ENCODE measurements at regions not wholly inside any gene's neighbourhood (a gene's known extent, or its start where the extent isn't known, plus 50 kb on each side); places are given as distances from the start of the nearest gene placed in this dataset.

DNA sequence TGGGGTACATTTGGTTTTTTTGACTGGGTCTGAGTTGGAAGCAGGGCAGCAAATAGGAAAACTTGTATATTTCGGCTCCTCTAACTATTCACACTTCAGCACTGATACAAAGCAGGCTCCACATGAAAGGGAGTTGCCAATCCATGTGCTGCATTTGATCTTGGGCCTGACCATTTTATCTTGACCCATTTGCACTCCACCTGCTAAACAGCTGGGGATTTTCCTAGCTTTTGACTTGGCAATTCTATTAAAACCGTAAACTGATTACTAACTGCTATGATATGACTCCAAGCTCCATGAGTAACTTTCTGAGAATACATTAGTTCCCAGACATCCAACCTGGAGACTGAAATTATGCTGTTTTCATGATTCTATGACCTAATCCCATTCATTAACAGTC, 797.1 kb downstream of the BCL11B start:
- TF ChIP-seq POLR2A (IDR thresholded peaks at IDR 0.05; ENCODE audit: extremely low read depth, insufficient read length) (no peak), MYC (IDR thresholded peaks at IDR 0.05; ENCODE audit: low read depth, low read length) (no peak)
- TF ChIP-seq, protein P1, sequence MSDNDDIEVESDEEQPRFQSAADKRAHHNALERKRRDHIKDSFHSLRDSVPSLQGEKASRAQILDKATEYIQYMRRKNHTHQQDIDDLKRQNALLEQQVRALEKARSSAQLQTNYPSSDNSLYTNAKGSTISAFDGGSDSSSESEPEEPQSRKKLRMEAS (IDR thresholded peaks at IDR 0.05; ENCODE audit: low read depth, low read length): no peak
- TF ChIP-seq, protein P2, sequence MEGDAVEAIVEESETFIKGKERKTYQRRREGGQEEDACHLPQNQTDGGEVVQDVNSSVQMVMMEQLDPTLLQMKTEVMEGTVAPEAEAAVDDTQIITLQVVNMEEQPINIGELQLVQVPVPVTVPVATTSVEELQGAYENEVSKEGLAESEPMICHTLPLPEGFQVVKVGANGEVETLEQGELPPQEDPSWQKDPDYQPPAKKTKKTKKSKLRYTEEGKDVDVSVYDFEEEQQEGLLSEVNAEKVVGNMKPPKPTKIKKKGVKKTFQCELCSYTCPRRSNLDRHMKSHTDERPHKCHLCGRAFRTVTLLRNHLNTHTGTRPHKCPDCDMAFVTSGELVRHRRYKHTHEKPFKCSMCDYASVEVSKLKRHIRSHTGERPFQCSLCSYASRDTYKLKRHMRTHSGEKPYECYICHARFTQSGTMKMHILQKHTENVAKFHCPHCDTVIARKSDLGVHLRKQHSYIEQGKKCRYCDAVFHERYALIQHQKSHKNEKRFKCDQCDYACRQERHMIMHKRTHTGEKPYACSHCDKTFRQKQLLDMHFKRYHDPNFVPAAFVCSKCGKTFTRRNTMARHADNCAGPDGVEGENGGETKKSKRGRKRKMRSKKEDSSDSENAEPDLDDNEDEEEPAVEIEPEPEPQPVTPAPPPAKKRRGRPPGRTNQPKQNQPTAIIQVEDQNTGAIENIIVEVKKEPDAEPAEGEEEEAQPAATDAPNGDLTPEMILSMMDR (IDR thresholded peaks at IDR 0.05; ENCODE audit: low read depth, low read length): no peak
- no peak for DNase-seq (ENCODE audit: low read depth)
- H3K4me3 ChIP-seq (ENCODE audit: low read depth, low read length): no peak overlapping the region

DNA sequence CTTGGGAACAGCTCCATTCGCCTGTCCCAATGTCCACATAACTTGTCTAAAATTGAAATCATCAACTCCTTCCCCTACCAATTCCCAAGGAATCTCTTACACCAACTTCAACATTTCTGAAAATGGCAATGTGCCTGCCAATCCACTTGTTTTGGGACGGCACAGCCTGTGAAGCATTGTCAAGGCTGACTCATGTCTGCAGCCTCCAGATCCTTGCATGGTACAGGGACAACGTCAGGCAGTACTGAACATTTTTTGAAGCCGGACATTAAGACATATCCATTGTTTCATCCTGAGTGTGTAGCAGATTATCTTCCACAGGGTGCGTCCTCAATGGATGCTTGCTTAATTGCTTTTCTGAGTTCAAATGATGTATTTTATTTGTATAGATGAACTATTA, 794.1 kb downstream of the BCL11B start:
- TF ChIP-seq POLR2A (IDR thresholded peaks at IDR 0.05; ENCODE audit: extremely low read depth, insufficient read length) (no peak), MYC (IDR thresholded peaks at IDR 0.05; ENCODE audit: low read depth, low read length) (no peak)
- TF ChIP-seq, protein P2 (IDR thresholded peaks at IDR 0.05; ENCODE audit: low read depth, low read length): no peak
- TF ChIP-seq, protein P1 (IDR thresholded peaks at IDR 0.05; ENCODE audit: low read depth, low read length): no peak
- H3K4me3 ChIP-seq (ENCODE audit: low read depth, low read length): no peak overlapping the region
- no peak for DNase-seq (ENCODE audit: low read depth)

DNA sequence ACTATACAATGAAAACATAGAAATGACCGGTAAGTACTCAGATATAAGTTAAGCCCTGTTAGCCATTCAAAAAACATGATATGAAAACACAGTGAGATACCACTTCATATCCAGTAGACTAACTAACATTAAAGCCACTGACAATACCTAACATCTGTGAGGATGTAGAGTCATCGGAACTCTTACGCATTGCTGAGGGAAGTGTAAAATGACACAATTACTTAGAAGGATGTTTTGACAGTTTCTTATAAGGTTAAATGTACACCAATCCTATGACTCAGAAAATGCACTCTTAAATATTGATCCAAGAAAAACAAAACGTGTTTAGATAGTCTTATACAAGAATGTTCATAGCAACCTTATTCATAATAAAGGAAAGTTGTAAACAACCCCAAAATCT, 782.9 kb downstream of the BCL11B start:
- TF ChIP-seq, protein P1 (IDR thresholded peaks at IDR 0.05; ENCODE audit: low read depth, low read length): no peak
- no peak for TF ChIP-seq POLR2A (IDR thresholded peaks at IDR 0.05; ENCODE audit: extremely low read depth, insufficient read length)
- TF ChIP-seq, protein P2 (IDR thresholded peaks at IDR 0.05; ENCODE audit: low read depth, low read length): no peak
- H3K4me3 ChIP-seq (ENCODE audit: low read depth, low read length): no peak overlapping the region
- no peak for DNase-seq (ENCODE audit: low read depth)

DNA sequence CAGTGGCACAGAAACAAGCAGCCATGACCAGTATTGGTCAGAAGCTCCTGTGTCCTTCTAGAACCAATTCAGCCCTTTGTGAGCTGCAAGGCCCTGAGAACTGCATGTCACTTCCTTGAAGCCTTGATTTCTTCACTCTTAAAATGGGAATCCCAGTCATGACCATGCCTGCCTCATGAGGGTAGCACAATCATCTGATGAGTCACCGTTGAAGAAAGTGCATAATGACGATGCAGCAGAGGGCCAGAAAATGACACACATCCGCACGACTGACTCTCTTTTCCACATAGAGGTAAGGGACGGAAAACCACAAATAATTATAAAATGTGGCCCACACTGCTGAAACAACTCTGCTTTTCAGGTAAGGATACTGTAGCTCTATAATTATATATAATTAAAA, 777.4 kb downstream of the BCL11B start:
- no peak overlapping the region for H3K4me3 ChIP-seq (ENCODE audit: low read depth, low read length)
- DNase-seq (ENCODE audit: low read depth): peak; percentile 38
- TF ChIP-seq POLR2A (IDR thresholded peaks at IDR 0.05; ENCODE audit: extremely low read depth, insufficient read length): no peak
- TF ChIP-seq, protein P2 (IDR thresholded peaks at IDR 0.05; ENCODE audit: low read depth, low read length): no peak
- TF ChIP-seq, protein P1 (IDR thresholded peaks at IDR 0.05; ENCODE audit: low read depth, low read length): no peak
- no peak for TF ChIP-seq MYC (IDR thresholded peaks at IDR 0.05; ENCODE audit: low read depth, low read length)

DNA sequence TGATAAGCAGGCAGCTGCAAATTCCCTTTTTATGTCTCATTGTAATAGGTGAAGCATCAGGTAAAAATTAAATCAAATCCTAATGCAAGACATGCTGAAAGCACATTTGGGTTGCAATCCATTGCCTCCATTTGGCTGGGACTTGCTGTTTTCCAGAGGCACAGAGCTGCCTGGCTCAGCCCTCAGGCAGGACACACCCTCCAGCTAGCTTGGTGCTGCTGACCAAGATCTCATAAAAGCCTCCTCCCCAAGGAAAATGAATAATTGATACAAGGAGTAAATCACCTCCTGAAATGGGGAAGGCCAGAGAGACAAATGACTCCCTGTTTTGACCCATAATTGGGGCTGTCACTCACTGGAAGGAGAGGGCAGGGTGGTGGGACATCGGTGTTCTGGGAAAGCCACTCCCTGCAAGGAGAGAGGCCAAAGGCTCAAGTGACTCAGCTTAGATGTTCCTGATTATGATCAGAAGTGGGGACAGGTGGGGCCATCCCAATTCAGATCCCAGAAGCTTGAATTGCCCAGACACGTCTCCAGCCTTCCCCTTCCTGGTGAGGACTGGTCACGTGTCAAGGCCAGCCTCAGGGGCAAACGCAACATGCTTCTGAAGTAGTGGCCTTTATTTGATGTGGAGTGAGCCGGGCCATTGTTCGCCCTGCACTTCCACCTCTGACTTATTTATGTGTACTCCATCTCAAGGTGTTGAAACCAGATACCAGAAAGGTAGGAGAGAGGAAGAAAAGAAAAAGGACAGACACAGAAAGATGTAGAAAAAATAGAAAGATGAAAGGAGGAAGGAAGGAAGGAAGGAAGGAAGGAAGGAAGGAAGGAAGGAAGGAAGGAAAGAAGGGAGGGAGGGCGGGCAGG, 773.7 kb downstream of the BCL11B start:
- no peak overlapping the region for H3K4me3 ChIP-seq (ENCODE audit: low read depth, low read length)
- no peak for DNase-seq (ENCODE audit: low read depth)
- TF ChIP-seq, protein P1 (IDR thresholded peaks at IDR 0.05; ENCODE audit: low read depth, low read length): no peak
- no peak for TF ChIP-seq POLR2A (IDR thresholded peaks at IDR 0.05; ENCODE audit: extremely low read depth, insufficient read length)
- TF ChIP-seq, protein P2 (IDR thresholded peaks at IDR 0.05; ENCODE audit: low read depth, low read length): no peak

Data from NB4 (cell line).